Right lobe of liver (tissue), 6 donors: ENCODE measurements at regions not wholly inside any gene's neighbourhood (a gene's known extent, or its start where the extent isn't known, plus 50 kb on each side); places are given as distances from the start of the nearest gene placed in this dataset.

Experiments
- ATAC-seq, 4 donors: fragments of 200-7000 bp; cut with Tn5 transposase; one replicate each; pipeline ENCODE4 v1.9.1; 2020; ENCODE audit warnings: mild to moderate bottlenecking in 4 of 4, moderate library complexity in 4 of 4
- DNase-seq, 3 donors: peaks; one replicate each; pipeline ENCODE4 v3.0.0-alpha.2; 2020
- H3K27ac ChIP-seq, 3 donors: fragments of 200-600 bp; one replicate each; pipeline ENCODE4 v1.8.0; 2022
- H3K27me3 ChIP-seq, 2 donors: fragments of 200-600 bp; one replicate each; pipeline ENCODE4 v1.8.0; 2022
- H3K36me3 ChIP-seq, 4 donors: fragments of 200-600 bp; sonication (generic) in 1 of 4; one replicate each; pipeline versions ENCODE4 v1.5.1 to v1.8.0; 2017 to 2022; ENCODE audit warnings: control low read depth in 1 of 4
- H3K4me1 ChIP-seq, 4 donors: fragments of 200-600 bp; sonication (generic) in 1 of 4; one replicate each; pipeline versions ENCODE4 v1.5.1 to v1.8.0; 2017 to 2022; ENCODE audit warnings: control low read depth in 1 of 4
- H3K4me3 ChIP-seq, 3 donors: fragments of 200-600 bp; one replicate each; pipeline ENCODE4 v1.8.0; 2022
- H3K9me3 ChIP-seq, 4 donors: fragments of 200-600 bp; sonication (generic) in 1 of 4; one replicate each; pipeline versions ENCODE4 v1.5.1 to v1.8.0; 2017 to 2022; ENCODE audit warnings: control low read depth in 1 of 4
- POLR2A ChIP-seq: fragments of 450-650 bp; IDR thresholded peaks from one replicate; pipeline ENCODE4 v1.6.1; 2017; ENCODE audit warnings: antibody characterized with exemption, mild to moderate bottlenecking
- WGBS: methylation state at CpG from one replicate; pipeline ENCODE4 v1.1.6; 2018; ENCODE audit warnings: low coverage, low lambda C conversion rate; ENCODE audit not compliant: insufficient coverage; ENCODE audit errors: missing lambda C conversion rate; 5-methylcytosine and 5-hydroxymethylcytosine counted together
- intact Hi-C, 2 donors: fragments of 100-400 bp; cut with DNase I; formaldehyde crosslinking; loops; one replicate each; pipeline versions ENCODE4 v1.11.2 to v1.14.1; 2022
- TF ChIP-seq, protein P1 (sequence below), 4 donors: fragments of 200-600 bp in 3 of 4; fragments of 450-650 bp in 1 of 4; IDR thresholded peaks; one replicate each; pipeline versions ENCODE4 v1.5.1 to v1.8.0; 2016 to 2022; ENCODE audit warnings: antibody characterized with exemption in 4 of 4, mild to moderate bottlenecking in 2 of 4
- donor health status: DM: no; HTN: yes; CAD: no.
- donor health status: DM: no; HTN: no; CAD: no.
- donor health status: DM: no; HTN: no; CAD: no.
- donor health status: DM: no; HTN: yes; CAD: no.
- donor health status: DM: no; HTN: yes; CAD: no.

DNA sequence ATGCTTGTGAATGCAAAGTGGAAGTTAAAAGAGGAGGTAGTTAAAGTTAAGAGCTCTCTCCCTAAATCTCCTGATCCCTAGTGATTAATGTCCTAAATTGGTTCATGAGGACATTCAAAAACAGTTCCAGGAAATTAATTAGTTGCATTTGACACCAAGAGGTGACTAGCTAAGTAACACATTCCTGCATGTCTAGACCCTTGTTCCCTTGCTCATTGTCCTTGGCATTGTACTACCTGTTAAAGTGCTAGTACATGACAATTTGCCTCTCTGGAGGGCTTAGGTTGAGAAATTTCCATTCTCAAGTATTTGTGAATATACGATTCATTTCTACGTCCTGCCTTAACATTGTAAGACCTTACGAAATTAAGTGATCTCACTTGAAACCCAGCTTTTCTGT is 278.6 kb upstream of the CDH10 start:
- WGBS, result 55% methylated on average over 3 of the region's 3 CpGs
- intact Hi-C loops, result no loop called here
- no peaks in the 10 kb centered on the region for H3K4me1 ChIP-seq
- H3K9me3 ChIP-seq, result no peaks in the 10 kb centered on the region
- TF ChIP-seq POLR2A, result no peak
- TF ChIP-seq, protein P1, sequence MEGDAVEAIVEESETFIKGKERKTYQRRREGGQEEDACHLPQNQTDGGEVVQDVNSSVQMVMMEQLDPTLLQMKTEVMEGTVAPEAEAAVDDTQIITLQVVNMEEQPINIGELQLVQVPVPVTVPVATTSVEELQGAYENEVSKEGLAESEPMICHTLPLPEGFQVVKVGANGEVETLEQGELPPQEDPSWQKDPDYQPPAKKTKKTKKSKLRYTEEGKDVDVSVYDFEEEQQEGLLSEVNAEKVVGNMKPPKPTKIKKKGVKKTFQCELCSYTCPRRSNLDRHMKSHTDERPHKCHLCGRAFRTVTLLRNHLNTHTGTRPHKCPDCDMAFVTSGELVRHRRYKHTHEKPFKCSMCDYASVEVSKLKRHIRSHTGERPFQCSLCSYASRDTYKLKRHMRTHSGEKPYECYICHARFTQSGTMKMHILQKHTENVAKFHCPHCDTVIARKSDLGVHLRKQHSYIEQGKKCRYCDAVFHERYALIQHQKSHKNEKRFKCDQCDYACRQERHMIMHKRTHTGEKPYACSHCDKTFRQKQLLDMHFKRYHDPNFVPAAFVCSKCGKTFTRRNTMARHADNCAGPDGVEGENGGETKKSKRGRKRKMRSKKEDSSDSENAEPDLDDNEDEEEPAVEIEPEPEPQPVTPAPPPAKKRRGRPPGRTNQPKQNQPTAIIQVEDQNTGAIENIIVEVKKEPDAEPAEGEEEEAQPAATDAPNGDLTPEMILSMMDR (IDR thresholded peaks at IDR 0.05), result no peak
- no peak overlapping the region for H3K4me3 ChIP-seq
- ATAC-seq (no peak), DNase-seq (no peak)
- no peak overlapping the region for H3K27ac ChIP-seq
- H3K27me3 ChIP-seq, result no peaks in the 10 kb centered on the region
- no peaks in the 10 kb centered on the region for H3K36me3 ChIP-seq

DNA sequence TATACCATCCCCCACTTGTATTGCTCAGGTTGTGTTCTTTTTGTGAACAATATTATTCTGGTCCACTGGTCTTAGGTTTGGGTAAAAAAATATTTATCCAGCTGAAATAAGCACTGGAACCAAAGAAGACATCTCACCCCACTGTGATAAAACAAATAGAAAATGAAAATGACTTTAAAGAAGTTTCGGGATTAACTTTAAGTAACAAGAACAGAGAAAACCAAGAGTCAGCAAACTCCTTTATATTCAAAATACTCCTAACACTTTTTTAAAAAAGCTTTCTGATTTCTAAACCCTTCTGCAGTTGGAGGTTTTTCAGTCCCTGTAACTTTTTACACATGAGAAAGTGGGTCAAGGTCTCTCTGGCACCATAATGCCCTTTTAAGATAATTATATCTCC is 273.9 kb upstream of the CDH10 start:
- DNase-seq (no peak), ATAC-seq (no peak)
- no peaks in the 10 kb centered on the region for H3K4me1 ChIP-seq
- no peaks in the 10 kb centered on the region for H3K36me3 ChIP-seq
- WGBS, result 62% methylated on average over 1 of the region's 1 CpG
- intact Hi-C loops, result no loop called here
- no peak for TF ChIP-seq POLR2A
- TF ChIP-seq, protein P1 (IDR thresholded peaks at IDR 0.05), result no peak
- no peak overlapping the region for H3K4me3 ChIP-seq
- no peaks in the 10 kb centered on the region for H3K27me3 ChIP-seq
- no peak overlapping the region for H3K27ac ChIP-seq
- H3K9me3 ChIP-seq, result no peaks in the 10 kb centered on the region

DNA sequence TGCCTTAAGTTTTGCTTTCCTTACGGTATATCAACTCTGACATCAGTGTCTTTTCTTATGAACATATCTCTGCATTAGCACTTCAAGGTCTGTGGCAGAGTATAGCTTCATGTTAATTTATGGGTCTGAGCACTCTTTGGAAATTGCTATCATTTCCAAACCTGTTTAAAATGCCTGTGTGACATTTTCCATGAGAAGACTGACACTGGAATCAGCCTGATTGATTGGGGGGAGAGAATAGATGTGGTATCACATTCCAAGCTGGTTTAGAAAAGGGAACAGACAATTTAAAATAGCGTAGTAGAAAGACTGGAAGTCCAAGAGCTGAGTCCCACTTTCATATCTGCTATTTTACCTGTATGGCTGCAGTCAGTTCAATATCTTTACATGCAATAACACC is 272.1 kb upstream of the CDH10 start:
- no peak overlapping the region for H3K27ac ChIP-seq
- ATAC-seq (no peak), DNase-seq (no peak)
- no peaks in the 10 kb centered on the region for H3K4me1 ChIP-seq
- H3K27me3 ChIP-seq, result no peaks in the 10 kb centered on the region
- H3K4me3 ChIP-seq, result no peak overlapping the region
- intact Hi-C loops, result no loop called here
- H3K36me3 ChIP-seq, result no peaks in the 10 kb centered on the region
- TF ChIP-seq POLR2A, result no peak
- TF ChIP-seq, protein P1 (IDR thresholded peaks at IDR 0.05), result no peak
- H3K9me3 ChIP-seq, result no peaks in the 10 kb centered on the region
- 52% methylated on average over 2 of the region's 2 CpGs for WGBS

- no peak for DNase-seq
- no peak overlapping the region for H3K4me3 ChIP-seq
Measured at GRCh38 chr5:24909210-24909609, 264.4 kb upstream of the CDH10 start.

GRCh38 chr5:24906689-24907088 is 261.9 kb upstream of the CDH10 start:
- Histone ChIP-seq H3K27me3 (no peaks in the 10 kb centered on the region), H3K36me3 (no peaks in the 10 kb centered on the region), H3K4me1 (no peaks in the 10 kb centered on the region), H3K4me3 (no peak overlapping the region), H3K27ac (no peak overlapping the region), H3K9me3 (no peaks in the 10 kb centered on the region)
- ATAC-seq (no peak), DNase-seq (no peak)
- 80% methylated on average over 1 of the region's 1 CpG for WGBS
- TF ChIP-seq POLR2A, result no peak
- TF ChIP-seq, protein P1 (IDR thresholded peaks at IDR 0.05), result no peak
- intact Hi-C loops, result no loop called here

More at GRCh38 chr5:24909210-24909609, 264.4 kb upstream of the CDH10 start:
- intact Hi-C loops, result no loop called here
- Histone ChIP-seq H3K9me3 (no peaks in the 10 kb centered on the region), H3K27me3 (no peaks in the 10 kb centered on the region), H3K4me1 (no peaks in the 10 kb centered on the region), H3K36me3 (no peaks in the 10 kb centered on the region), H3K27ac (no peak overlapping the region)
- TF ChIP-seq, protein P1 (IDR thresholded peaks at IDR 0.05), result no peak
- no peak for TF ChIP-seq POLR2A
- ATAC-seq, result no peak
